ENCODE measurements at regions not wholly inside any gene's neighbourhood (a gene's known extent, or its start where the extent isn't known, plus 50 kb on each side); places are given as distances from the start of the nearest gene placed in this dataset.

DNA sequence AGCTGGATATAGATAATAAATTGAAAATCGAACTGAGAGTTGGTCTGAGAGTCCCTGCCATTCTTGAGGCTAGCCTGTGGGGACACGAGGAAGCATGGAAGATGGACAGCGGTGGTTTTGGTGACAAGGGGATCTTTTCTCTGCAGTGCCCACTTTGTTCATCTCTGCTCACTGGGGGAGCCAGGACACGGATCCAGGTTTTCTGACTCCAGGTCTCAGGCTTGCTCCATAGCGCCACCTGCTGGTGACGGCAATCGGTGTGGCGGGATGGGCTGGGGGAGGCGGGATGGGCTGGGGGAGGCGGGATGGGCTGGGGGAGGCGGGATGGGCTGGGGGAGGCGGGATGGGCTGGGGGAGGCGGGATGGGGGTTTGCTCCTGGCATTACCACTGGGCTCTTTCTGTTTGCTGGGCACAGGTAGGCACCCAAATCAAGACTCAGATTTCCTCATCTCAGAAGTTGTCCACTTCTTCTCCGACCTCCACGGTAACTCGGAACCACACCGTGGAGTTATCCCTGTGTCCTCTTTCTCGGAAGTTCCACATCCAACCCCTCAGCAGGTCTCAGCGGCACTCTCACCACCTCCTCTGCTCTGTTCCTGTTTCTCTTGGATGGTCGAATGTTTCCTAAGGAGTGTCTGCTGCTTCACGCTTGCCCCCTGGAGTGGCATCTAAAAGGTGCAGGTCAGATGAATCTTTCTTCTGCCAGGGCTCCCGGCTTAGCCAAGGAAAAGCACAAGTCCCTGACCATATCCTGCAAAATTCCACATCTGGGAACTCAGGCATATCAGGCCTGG is 142.4 kb downstream of the CYLD start:
- TF ChIP-seq, protein P1, sequence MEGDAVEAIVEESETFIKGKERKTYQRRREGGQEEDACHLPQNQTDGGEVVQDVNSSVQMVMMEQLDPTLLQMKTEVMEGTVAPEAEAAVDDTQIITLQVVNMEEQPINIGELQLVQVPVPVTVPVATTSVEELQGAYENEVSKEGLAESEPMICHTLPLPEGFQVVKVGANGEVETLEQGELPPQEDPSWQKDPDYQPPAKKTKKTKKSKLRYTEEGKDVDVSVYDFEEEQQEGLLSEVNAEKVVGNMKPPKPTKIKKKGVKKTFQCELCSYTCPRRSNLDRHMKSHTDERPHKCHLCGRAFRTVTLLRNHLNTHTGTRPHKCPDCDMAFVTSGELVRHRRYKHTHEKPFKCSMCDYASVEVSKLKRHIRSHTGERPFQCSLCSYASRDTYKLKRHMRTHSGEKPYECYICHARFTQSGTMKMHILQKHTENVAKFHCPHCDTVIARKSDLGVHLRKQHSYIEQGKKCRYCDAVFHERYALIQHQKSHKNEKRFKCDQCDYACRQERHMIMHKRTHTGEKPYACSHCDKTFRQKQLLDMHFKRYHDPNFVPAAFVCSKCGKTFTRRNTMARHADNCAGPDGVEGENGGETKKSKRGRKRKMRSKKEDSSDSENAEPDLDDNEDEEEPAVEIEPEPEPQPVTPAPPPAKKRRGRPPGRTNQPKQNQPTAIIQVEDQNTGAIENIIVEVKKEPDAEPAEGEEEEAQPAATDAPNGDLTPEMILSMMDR (IDR thresholded peaks at IDR 0.05): peak; percentile 46; the same call in 1 of the 2 replicates

DNA sequence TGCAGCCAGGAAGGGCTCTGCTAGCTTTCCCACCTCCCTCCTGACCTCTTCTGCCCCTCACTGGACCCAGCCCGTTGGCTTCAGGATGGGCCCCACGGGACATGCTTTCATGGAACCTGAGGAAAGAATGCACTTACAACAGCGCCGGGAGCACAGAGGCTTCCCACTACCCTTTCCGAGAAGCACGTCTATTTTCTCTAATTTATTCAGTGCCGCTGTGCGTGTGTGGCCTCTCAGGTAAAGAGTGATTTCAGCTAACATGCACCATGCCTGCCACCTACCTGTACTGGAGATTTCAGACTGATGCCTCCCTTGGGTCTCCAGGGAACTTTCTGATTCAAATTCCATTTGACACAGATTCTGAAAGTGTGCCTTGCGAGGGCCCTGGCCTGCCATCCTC is 140.1 kb downstream of the CYLD start:
- TF ChIP-seq, protein P1 (IDR thresholded peaks at IDR 0.05): no peak

DNA sequence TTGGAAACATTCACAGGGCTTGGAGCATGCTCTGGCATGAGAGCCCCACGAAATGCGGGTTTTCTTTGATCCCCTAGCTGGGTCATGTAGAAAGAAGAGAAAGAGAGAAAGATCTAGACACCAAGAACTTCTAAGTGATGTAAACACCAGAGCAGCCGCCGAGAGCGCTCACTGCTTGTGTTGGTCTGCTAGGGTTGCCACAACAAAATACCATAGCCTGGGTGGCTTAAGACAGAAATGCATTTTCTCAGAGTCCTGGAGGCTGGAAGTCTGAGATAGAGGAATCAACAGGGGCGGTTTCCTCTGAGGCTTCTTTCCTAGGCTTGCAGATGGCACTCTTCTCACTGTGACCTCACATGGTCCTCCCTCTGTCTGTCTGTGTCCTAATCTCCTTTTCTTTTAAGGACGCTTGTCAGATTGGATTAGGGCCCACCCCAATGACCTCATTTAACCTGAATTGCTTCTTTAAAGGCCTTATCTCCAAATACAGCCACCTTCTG is 139.5 kb downstream of the CYLD start:
- TF ChIP-seq, protein P1 (IDR thresholded peaks at IDR 0.05): no peak

DNA sequence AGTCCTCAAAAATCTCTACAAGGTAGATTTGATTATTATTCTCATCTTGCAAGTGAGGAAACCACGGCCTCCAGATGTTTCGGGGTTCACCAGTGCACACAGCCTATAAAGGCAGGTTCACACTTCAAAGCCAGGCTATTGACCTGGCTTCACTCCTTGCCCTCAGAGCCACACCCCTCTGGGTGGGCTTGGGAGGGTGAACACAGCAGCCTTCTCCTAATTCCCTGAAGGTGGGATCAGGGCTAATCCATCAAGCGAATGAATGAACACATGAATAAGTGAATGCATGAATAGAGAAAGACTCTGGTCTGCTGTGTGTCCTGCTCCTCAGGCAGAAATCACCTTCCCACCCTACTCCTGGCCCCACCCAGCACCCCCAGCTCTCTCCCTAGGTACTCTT is 139.0 kb downstream of the CYLD start:
- TF ChIP-seq, protein P1 (IDR thresholded peaks at IDR 0.05): no peak

DNA sequence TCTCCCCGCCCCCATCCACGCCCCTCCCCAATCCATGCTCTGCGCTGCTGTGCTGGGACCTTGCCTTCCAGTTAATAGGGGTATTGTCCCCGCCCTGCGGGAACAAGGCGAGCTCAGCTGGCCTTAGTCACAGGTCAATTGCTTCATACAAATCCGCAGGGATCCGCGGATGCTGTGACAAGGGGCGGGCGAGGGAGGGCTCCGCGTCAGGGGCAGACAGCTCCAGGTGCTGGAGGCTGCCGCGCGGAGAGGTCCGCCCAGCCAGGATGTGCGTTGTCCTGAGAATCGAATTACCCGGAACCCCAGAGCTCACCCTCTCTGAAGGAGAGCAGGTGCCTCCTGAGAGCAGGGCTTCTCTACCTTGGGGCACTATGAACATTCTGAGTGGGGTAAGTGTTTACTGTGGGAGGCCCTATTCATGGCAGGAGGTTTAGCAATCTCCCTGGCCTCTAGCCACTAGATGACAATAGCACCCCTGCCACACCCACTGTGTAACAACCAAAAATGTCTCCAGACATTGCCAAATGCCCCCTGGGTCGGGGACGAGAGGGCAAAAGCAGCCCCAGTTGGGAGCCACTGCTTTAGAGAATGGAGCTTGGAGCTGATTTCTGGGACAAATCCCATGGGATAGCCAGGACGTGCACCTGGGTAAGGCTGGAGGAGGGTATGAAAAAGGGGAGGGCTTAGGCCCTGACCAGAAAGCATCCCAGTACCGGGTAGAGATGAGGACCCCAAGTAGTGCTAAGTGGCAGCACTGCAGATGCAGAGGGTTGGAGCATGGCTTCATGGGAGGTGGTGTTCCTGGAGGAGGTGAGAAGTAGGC is 138.2 kb downstream of the CYLD start:
- TF ChIP-seq, protein P1 (IDR thresholded peaks at IDR 0.05): no peak

DNA sequence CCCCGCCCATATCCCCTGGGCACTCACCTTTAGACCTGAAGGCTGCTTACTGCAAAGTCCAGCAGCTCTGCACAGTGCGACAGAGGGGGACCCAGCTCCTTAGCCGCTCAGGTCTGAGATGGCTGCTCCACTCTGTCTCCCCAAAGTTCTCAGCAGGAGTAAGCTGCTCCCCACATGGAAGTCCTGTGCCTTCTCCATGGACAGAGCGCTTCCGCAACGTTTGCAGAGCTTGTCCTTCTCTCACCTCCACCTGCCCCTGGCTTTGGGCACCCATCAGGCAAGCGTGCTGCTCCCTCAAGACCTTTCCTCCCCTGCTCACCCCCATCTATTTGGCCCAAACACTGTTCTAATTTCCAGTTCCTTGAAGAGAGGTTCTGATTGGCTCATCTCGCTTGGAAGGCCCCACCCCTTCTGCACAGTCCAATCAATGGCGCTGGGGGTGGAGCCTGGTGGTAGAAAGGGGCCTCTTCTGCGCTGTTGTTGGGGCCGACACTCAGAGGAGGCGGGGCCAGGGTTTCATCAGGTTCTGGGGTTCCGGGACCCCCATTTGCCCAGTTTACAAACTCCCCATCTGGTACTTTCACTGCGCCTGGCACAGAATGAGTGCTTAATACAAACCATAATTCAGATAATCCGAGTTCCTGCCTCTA is 137.2 kb downstream of the CYLD start:
- TF ChIP-seq, protein P1 (IDR thresholded peaks at IDR 0.05): no peak

DNA sequence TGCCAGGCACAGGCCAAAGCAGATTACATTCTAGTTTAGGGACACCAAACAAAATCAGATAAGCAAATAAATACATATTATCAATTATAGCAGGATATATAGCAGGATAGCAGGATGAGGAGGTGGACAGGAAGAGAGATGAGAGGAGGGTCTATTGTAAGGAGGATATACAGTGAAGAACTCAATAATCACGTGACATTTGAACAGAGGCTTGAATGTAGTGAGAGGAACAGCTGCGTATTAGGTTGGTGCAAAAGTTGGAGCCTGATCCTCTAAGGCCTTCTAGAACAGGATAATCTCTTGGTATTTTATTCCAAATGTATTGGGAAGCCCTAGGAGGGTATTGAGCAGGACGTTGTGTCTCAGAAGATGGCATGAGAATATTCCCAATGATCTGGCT is 136.7 kb downstream of the CYLD start:
- TF ChIP-seq, protein P1 (IDR thresholded peaks at IDR 0.05): no peak

Data from LNCAP (cell line).